Endothelial cell (in vitro differentiated cells): ENCODE measurements at regions not wholly inside any gene's neighbourhood (a gene's known extent, or its start where the extent isn't known, plus 50 kb on each side); places are given as distances from the start of the nearest gene placed in this dataset.

Experiments
- DNase-seq: peaks from one replicate; pipeline ENCODE4 v3.0.0; 2021; ENCODE audit warnings: low spot score
- H3K27ac Mint-ChIP-seq: one replicate; pipeline ENCODE4 v1.8.0; 2021; ENCODE audit warnings: mixed read lengths, inconsistent platforms; ENCODE audit not compliant: unreplicated experiment
- H3K27me3 Mint-ChIP-seq: one replicate; pipeline ENCODE4 v1.8.0; 2021; ENCODE audit warnings: mild to moderate bottlenecking, moderate library complexity, mixed read lengths, inconsistent platforms; ENCODE audit not compliant: unreplicated experiment
- H3K36me3 Mint-ChIP-seq: one replicate; pipeline ENCODE4 v1.8.0; 2021; ENCODE audit warnings: mild to moderate bottlenecking, low read depth, mixed read lengths, inconsistent platforms; ENCODE audit not compliant: unreplicated experiment
- H3K4me1 Mint-ChIP-seq: one replicate; pipeline ENCODE4 v1.8.0; 2021; ENCODE audit warnings: mild to moderate bottlenecking, mixed read lengths, inconsistent platforms; ENCODE audit not compliant: unreplicated experiment
- H3K4me3 Mint-ChIP-seq: one replicate; pipeline ENCODE4 v1.8.0; 2021; ENCODE audit warnings: mild to moderate bottlenecking, mixed read lengths, inconsistent platforms; ENCODE audit not compliant: unreplicated experiment
- H3K9me3 Mint-ChIP-seq: one replicate; pipeline ENCODE4 v1.8.0; 2021; ENCODE audit warnings: mixed read lengths, inconsistent platforms; ENCODE audit not compliant: unreplicated experiment
- CTCF ChIP-seq: fragments of 200-600 bp; sonication (generic); IDR thresholded peaks from one replicate; pipeline ENCODE4 v1.5.0; 2021; ENCODE audit warnings: antibody characterized with exemption; ENCODE audit not compliant: unreplicated experiment

DNA sequence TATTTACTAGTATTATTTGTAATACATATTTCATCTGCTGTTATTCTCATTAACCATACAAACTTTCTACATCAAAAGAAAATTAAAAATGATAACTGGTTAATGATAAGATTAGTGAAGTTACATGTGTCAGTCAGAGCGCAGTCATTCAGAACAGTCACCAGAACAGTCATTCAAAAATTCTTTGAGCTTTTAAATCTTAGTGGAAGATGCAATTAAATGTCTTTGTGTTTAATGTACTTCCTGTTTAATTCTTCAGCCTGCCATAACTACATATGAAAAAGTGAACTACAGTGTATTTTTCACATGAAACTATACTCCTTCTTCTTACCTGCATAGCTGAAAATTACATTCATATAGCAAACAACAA, 179.7 kb upstream of the NDST4 start:
- no peaks in the 10 kb centered on the region for H3K36me3 Mint-ChIP-seq
- H3K27ac Mint-ChIP-seq, result no peak overlapping the region
- H3K27me3 Mint-ChIP-seq, result no peaks in the 10 kb centered on the region
- H3K9me3 Mint-ChIP-seq, result no peaks in the 10 kb centered on the region
- no peaks in the 10 kb centered on the region for H3K4me1 Mint-ChIP-seq
- no peak for DNase-seq
- no peak for TF ChIP-seq CTCF
- H3K4me3 Mint-ChIP-seq, result no peak overlapping the region

DNA sequence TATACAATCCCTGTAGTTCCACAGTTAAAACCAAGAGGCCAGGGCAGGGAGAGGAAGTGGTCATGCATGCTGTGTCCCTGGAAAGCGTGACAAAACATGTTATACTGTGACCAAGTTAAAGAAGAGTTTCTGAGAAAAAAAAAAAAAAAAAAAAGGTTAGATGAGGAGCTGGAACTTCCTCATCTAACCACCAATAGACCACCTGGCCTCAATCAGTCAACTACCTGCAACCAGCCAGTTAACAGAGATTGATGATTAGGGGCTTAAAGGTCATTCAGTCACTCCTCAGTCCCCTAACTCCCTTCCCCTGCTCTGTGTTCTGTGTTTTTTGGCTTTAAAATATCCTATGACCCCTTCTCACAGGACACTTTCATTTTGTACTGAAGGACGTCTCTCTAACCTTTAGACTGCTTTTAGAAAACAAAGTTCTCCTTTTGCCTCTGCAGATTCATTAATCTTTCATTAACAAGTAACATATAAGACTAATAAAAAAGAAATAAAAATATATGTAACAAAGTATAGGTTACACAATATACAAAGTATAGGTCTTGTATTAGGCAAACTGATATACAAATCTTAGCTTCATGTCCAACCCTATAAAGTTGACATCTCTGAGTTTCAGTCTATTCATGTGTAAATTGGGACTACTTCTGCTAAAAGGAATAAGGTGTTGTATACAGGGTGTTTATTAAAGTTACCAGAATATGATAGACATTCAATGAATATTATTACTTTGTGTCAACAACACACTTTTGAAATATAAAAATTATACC, 179.1 kb upstream of the NDST4 start:
- Mint-ChIP-seq H3K4me1 (no peaks in the 10 kb centered on the region), H3K9me3 (no peaks in the 10 kb centered on the region), H3K36me3 (no peaks in the 10 kb centered on the region), H3K27ac (no peak overlapping the region), H3K4me3 (no peak overlapping the region), H3K27me3 (no peaks in the 10 kb centered on the region)
- no peak for TF ChIP-seq CTCF
- DNase-seq, result no peak

GRCh38 chr4:115287426-115287825, 174.0 kb upstream of the NDST4 start:
- DNase-seq, result no peak
- Mint-ChIP-seq H3K36me3 (no peaks in the 10 kb centered on the region), H3K9me3 (no peaks in the 10 kb centered on the region)

GRCh38 chr4:115279330-115279729, 165.9 kb upstream of the NDST4 start:
- H3K27me3 Mint-ChIP-seq, result no peaks in the 10 kb centered on the region

More at GRCh38 chr4:115287426-115287825, 174.0 kb upstream of the NDST4 start:
- TF ChIP-seq CTCF, result no peak
- Mint-ChIP-seq H3K4me3 (no peak overlapping the region), H3K27ac (no peak overlapping the region), H3K27me3 (no peaks in the 10 kb centered on the region), H3K4me1 (no peaks in the 10 kb centered on the region)

More at GRCh38 chr4:115279330-115279729, 165.9 kb upstream of the NDST4 start:
- no peak for TF ChIP-seq CTCF
- Mint-ChIP-seq H3K36me3 (no peaks in the 10 kb centered on the region), H3K9me3 (no peaks in the 10 kb centered on the region), H3K4me1 (peaks cover 3% of the 10 kb centered on the region), H3K27ac (no peak overlapping the region), H3K4me3 (no peak overlapping the region)
- no peak for DNase-seq
